WERI-Rb-1 (cell line): ENCODE measurements at regions not wholly inside any gene's neighbourhood (a gene's known extent, or its start where the extent isn't known, plus 50 kb on each side); places are given as distances from the start of the nearest gene placed in this dataset.

Source experiments
- DNase-seq: peaks from one replicate; pipeline ENCODE4 v3.0.0-alpha.2; 2020
- H3K27ac ChIP-seq: fragments of 250-450 bp; sonication (Bioruptor Pico); 2 replicates; pipeline ENCODE4 v1.5.1; 2020; ENCODE audit warnings: mild to moderate bottlenecking, moderate library complexity
- H3K27me3 ChIP-seq: fragments of 250-450 bp; sonication (Bioruptor Pico); 2 replicates; pipeline ENCODE4 v1.5.1; 2021; ENCODE audit warnings: mild to moderate bottlenecking, low read depth, moderate library complexity; ENCODE audit not compliant: insufficient read depth, severe bottlenecking
- H3K36me3 ChIP-seq: fragments of 250-450 bp; sonication (Bioruptor Pico); 2 replicates; pipeline ENCODE4 v1.5.1; 2020; ENCODE audit warnings: mild to moderate bottlenecking, moderate library complexity
- H3K4me3 ChIP-seq: 2 replicates; pipeline ENCODE4 v1.5.1; 2011; ENCODE audit warnings: low read depth, mild to moderate bottlenecking, control low read depth, low read length
- H3K9me3 ChIP-seq: fragments of 250-450 bp; sonication (Bioruptor Pico); 2 replicates; pipeline ENCODE4 v1.5.1; 2021; ENCODE audit warnings: mild to moderate bottlenecking, moderate library complexity; ENCODE audit not compliant: severe bottlenecking
- TF ChIP-seq, protein P1 (sequence below): IDR thresholded peaks from 2 replicates; pipeline ENCODE4 v1.5.1; 2011; ENCODE audit warnings: low read depth, mild to moderate bottlenecking, control low read depth, inconsistent platforms, low read length

DNA sequence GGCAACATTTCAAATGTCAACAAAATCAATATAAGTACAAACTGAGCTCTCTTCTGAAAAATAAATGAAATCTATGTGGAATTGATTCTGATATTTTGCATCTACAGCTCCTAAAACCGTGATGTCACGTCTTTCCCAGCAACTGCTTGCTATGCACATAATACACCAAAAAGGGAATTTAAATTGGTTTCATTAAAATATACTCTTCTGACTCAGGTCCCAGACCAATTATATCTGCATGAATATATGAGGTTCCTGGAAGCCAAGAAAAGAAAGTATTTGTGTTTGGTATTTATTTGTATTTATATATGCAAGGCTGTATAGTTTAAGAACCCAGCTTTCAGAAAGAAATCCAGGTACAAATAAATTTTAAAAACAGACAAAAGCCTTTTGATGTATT is 1282.5 kb downstream of the SUCLG1 start:
- no peak overlapping the region for H3K4me3 ChIP-seq
- DNase-seq: no peak
- H3K27me3 ChIP-seq: no peaks in the 10 kb centered on the region
- H3K9me3 ChIP-seq: peaks cover 3% of the 10 kb centered on the region
- no peak overlapping the region for H3K27ac ChIP-seq
- TF ChIP-seq, protein P1, sequence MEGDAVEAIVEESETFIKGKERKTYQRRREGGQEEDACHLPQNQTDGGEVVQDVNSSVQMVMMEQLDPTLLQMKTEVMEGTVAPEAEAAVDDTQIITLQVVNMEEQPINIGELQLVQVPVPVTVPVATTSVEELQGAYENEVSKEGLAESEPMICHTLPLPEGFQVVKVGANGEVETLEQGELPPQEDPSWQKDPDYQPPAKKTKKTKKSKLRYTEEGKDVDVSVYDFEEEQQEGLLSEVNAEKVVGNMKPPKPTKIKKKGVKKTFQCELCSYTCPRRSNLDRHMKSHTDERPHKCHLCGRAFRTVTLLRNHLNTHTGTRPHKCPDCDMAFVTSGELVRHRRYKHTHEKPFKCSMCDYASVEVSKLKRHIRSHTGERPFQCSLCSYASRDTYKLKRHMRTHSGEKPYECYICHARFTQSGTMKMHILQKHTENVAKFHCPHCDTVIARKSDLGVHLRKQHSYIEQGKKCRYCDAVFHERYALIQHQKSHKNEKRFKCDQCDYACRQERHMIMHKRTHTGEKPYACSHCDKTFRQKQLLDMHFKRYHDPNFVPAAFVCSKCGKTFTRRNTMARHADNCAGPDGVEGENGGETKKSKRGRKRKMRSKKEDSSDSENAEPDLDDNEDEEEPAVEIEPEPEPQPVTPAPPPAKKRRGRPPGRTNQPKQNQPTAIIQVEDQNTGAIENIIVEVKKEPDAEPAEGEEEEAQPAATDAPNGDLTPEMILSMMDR: no peak
- no peaks in the 10 kb centered on the region for H3K36me3 ChIP-seq

DNA sequence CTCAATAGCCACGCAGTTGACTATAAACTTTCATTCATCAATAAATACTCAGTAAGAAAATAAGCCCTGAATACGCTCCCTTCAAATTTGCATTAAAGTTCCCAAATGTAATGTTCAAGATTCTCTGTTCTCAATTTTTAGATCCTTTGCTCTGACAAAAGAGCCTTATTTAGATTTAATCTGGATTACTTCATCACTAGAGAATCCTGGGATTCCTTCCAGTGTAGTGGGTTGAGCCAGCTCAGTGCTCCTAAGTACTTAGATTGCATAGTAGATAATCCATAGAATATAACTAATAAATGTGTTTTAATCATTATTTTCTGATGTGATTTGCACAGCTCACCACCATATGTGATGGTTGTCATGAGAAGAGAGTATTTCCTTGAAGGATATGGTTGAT is 1286.2 kb downstream of the SUCLG1 start:
- Histone ChIP-seq H3K4me3 (no peak overlapping the region), H3K27me3 (no peaks in the 10 kb centered on the region), H3K27ac (no peak overlapping the region), H3K9me3 (no peaks in the 10 kb centered on the region), H3K36me3 (no peaks in the 10 kb centered on the region)
- TF ChIP-seq, protein P1: no peak
- no peak for DNase-seq

DNA sequence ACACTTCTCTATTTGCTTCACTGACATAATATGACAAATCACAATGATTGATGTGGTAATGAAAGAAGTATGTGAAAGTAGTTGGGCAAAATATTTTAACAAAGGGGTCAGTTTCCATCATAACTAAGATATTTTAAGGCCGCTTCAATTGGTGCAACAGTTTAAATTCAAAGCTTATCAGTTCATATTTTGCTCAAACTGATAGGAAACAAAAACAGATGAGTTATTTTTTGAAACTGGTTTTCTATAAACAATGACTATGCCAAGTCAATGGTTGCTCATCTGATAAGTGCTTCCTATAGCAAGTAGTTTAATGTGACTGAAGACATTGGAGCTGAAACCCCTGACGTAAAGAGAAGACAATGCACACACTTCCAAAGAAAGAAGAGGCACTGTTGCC is 1290.7 kb downstream of the SUCLG1 start:
- H3K9me3 ChIP-seq: no peaks in the 10 kb centered on the region
- no peak overlapping the region for H3K4me3 ChIP-seq
- no peak for DNase-seq
- TF ChIP-seq, protein P1: no peak
- no peak overlapping the region for H3K27ac ChIP-seq
- no peaks in the 10 kb centered on the region for H3K27me3 ChIP-seq
- H3K36me3 ChIP-seq: no peaks in the 10 kb centered on the region

DNA sequence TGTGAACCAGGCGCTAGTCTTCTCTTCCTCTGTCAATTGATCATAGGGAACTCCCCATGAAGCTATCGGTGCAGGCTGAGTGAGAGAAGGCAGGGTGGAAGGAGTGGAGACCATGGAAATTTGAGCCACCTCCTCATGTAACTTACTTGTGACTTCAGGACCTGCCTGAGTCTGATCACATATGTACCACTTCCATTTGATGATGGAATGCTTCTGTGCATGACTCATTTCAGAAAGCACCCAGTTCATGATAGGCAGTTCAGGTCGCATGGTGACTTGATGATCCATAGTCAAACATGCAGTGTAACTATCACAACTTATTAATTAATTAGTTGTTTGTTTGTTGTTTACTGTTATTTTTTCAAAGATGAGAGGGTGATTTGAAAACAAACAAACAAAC is 1296.7 kb downstream of the SUCLG1 start:
- TF ChIP-seq, protein P1: no peak
- no peak overlapping the region for H3K4me3 ChIP-seq
- DNase-seq: no peak
- no peak overlapping the region for H3K27ac ChIP-seq
- H3K36me3 ChIP-seq: no peaks in the 10 kb centered on the region
- no peaks in the 10 kb centered on the region for H3K9me3 ChIP-seq
- H3K27me3 ChIP-seq: no peaks in the 10 kb centered on the region

DNA sequence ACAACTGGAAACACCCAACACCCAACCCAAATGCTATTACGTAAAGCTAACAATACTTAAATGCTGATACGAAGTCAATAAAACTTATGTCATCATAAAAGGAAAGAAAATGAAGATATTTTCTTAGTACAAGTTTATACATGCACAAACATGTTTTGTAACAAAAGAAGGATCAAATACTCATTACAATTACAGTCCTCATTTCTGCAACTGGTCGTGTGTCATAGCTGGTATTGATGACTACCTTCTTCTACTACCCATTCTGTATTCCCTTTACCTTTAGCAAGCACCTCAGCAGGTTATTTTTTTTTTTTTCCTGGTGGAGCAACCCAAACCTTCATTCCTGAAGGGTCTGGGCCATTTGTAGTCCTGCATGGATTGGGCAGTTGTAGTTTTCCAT is 1298.5 kb downstream of the SUCLG1 start:
- TF ChIP-seq, protein P1: no peak
- Histone ChIP-seq H3K4me3 (no peak overlapping the region), H3K9me3 (no peaks in the 10 kb centered on the region), H3K27me3 (no peaks in the 10 kb centered on the region), H3K36me3 (no peaks in the 10 kb centered on the region), H3K27ac (no peak overlapping the region)
- DNase-seq: no peak

DNA sequence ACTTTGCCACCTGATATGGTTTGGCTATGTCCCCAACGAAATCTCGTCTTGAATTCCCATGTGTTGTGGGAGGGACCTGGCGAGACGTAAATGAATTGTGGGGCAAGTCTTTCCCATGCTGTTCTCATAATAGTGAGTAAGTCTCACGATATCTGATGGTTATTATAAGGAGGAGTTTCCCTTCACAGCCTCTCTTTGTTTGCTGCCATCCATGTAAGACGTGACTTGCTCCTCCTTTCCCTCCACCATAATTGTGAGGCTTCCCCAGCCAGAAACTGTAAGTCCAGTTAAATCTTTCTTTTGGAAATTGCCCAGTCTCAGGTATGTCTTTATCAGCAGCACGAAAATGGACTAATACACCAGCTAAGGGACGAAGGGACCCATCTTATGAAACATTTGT is 1303.3 kb downstream of the SUCLG1 start:
- Histone ChIP-seq H3K27me3 (no peaks in the 10 kb centered on the region), H3K9me3 (no peaks in the 10 kb centered on the region), H3K36me3 (no peaks in the 10 kb centered on the region), H3K27ac (no peak overlapping the region), H3K4me3 (no peak overlapping the region)
- DNase-seq: no peak
- TF ChIP-seq, protein P1: no peak
